ENCODE measurements at regions not wholly inside any gene's neighbourhood (a gene's known extent, or its start where the extent isn't known, plus 50 kb on each side); places are given as distances from the start of the nearest gene placed in this dataset.
"Not testable (repeated sequence)": the region's sequence is repeated elsewhere in the genome, so short reads cannot be mapped to it uniquely, and the experiment has no call there.

DNA sequence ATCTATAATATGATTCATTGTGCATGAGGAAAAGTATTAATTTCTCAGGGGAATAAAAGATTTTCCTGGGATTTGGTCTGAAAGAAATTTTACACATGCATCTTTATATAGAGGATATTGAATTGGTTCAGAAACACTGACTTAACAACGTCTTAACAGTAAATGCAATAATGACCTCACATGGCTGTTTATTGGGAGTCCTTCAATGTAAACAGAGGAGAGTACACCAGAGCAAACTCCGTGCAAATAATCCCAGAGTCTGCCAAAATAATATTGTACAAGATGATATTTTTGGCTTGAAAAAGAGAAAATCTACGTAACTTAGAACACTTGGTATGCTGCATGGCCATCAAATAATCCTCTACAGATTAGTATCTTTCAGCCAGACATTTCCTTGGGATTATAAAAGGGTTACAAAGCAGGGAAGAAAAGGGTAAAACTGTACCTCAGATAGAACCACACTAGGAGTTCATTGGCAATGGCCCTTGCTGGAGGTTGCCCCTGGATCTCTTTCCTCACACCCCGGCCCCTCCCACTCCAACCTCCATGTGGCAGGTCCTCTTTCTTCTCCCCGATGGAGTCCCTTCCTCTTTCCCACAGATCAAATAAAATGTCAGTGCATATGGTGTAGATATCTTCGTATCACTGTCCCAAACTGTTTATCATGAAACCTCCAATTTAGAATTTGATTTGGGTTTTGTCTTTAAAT, 196.4 kb downstream of the EVX1 start:
- no peak for DNase-seq (ENCODE audit: low read depth in 2 of 2)
- TF ChIP-seq, protein P1, sequence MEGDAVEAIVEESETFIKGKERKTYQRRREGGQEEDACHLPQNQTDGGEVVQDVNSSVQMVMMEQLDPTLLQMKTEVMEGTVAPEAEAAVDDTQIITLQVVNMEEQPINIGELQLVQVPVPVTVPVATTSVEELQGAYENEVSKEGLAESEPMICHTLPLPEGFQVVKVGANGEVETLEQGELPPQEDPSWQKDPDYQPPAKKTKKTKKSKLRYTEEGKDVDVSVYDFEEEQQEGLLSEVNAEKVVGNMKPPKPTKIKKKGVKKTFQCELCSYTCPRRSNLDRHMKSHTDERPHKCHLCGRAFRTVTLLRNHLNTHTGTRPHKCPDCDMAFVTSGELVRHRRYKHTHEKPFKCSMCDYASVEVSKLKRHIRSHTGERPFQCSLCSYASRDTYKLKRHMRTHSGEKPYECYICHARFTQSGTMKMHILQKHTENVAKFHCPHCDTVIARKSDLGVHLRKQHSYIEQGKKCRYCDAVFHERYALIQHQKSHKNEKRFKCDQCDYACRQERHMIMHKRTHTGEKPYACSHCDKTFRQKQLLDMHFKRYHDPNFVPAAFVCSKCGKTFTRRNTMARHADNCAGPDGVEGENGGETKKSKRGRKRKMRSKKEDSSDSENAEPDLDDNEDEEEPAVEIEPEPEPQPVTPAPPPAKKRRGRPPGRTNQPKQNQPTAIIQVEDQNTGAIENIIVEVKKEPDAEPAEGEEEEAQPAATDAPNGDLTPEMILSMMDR (IDR thresholded peaks at IDR 0.05; ENCODE audit: low read depth, low read length): no peak
- no peak overlapping the region for H3K4me3 ChIP-seq (replicated peaks in 1 of 2; ENCODE audit: low read depth in 2 of 2, low read length in 2 of 2)

DNA sequence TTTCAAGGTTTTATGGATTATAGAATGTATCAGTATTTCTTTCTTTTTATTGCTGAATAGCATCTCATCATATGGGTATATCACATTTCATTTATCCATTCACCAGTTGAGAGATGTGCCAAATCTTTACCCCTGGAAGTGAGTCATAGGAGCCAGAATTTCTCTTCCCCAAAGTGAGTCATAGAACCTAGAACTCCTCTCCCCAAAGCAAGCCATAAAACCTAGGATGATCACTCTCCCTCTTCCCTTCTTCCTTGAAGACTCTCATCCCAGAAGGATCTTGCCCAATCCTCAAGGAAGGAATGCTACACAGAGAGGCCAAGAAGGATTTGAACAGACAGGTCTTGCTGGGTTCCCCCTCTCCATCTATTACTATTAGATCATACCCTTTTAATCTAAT, 199.9 kb downstream of the EVX1 start:
- peak; percentile 35 to 59 for DNase-seq (ENCODE audit: low read depth in 2 of 2)
- no peak overlapping the region for H3K4me3 ChIP-seq (replicated peaks in 1 of 2; ENCODE audit: low read depth in 2 of 2, low read length in 2 of 2)
- TF ChIP-seq, protein P1 (IDR thresholded peaks at IDR 0.05; ENCODE audit: low read depth, low read length): no peak

DNA sequence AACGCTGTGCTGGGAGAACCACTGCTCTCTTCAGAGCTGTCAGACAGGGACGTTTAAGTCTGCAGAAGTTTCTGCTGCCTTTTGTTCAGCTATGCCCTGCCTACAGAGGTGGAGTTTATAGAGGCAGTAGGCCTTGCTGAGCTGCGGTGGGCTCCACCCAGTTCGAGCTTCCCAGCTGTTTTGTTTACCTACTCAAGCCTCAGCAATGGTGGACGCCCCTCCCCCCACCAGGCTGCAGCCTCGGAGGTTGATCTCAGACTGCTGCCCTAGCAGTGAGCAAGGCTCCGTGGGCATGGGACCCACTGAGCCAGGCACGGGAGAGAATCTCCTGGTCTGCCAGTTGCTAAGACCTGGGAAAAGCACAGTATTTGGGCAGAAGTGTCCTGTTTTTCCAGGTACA, 206.4 kb downstream of the EVX1 start:
- DNase-seq (ENCODE audit: low read depth in 2 of 2); H3K4me3 ChIP-seq (replicated peaks in 1 of 2; ENCODE audit: low read depth in 2 of 2, low read length in 2 of 2): not testable (repeated sequence)

DNA sequence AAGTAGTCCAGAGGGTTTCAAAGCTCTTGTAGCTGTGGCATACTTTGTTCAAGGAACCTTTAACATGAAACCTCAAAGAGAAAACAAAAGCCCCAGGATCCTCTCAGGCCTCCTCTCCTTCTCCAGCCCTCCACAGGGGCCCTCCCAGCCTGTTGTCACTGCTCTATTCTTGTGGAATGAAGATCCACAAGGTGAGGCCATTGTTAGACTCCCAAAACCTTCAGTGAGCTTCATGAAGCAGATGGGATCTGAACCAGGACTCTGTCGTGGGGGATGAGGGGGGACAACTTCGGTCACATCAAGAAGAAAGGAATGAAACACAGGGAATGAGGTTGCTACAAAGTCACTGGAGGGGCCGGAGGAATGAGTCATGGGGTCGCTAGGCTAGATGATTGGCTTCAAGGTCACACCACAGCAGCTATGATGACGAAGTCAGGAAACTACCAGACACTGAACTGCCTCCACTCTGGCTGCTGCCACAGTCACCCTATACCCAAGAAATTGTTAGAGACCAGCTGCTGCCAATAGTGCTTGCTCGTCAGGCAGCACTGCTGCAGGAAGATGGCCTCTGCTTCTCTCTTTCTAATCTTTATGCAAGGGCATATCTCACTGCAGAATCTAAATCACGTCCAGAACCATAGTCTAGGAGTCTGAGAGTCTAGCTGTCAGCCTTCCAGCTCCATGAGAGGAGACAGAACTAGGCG, 208.8 kb downstream of the HIBADH start:
- peak; percentile 66 to 68 for DNase-seq (ENCODE audit: low read depth in 2 of 2)
- H3K4me3 ChIP-seq (replicated peaks in 1 of 2; ENCODE audit: low read depth in 2 of 2, low read length in 2 of 2): no peak overlapping the region
- TF ChIP-seq, protein P1 (IDR thresholded peaks at IDR 0.05; ENCODE audit: low read depth, low read length): no peak

DNA sequence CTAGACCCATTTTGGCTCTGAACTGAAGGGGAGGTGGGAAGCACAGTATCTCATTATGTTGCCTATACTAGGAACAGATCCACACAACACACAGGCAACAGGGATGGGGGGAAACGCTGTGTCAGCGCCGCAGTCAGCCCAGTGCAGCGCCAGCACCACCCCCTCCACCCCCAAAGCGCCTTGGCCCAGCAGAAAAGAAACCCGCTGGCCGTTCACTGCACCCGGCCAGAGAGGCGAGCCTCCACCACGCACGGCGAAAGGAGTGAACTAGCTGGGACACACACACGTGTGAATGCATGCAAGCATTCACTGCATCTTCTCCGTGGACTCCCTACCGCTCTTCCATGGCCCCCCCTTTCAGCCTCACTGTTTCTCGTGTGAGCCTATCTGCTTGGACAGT, 205.6 kb downstream of the HIBADH start:
- peak in 1 of 2 donors; percentile 17 for DNase-seq (ENCODE audit: low read depth in 2 of 2)
- peak overlapping the region in 1 of 2 donors; percentile 5 for H3K4me3 ChIP-seq (replicated peaks in 1 of 2; ENCODE audit: low read depth in 2 of 2, low read length in 2 of 2)

DNA sequence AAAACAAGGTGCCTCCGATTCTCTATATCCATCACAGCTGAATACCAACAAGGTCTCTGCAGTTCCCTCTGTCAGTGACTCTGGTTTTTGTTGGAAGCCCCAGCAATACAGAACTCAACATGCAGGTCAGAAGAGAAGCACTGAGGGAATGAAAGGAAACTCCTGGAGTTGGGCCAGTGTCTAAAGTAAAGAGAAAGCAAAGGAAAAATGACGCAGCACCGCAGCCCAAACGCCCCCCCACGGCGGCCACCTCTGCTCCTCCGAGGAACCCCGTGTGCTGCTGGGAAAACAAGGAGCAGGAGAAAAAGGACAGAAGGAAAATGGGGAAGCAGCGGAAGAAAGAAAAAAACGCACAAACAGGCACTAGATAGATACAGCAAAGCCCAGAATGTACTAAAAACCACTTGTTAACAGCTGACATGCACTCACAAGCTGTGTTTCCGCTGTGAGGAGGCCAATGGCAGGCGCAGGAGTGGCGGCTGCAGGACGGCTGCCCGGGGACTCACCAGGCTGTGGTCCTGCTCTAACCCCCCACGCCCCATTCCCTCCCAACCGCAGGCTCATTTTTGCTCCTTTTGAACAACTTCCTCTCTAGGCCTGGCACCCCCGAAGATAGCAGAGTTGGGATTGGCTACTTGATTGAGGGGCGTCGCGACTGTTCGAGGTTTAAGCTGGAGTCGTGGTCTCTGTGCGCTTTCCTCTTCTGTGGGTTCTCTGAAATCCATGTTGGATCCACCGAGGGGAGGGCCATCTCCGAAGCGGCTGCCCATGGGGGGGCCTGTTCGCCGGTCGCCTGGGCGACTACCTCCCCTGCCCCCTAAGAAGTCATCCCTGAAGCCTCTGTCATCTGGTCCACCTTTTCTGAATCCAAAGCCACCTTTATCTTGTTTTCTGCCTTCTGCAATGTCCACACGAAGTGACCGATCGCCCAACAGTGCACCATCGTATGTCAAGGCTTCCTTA, 204.8 kb downstream of the HIBADH start:
- DNase-seq (ENCODE audit: low read depth in 2 of 2): peak; percentile 41 to 55
- H3K4me3 ChIP-seq (replicated peaks in 1 of 2; ENCODE audit: low read depth in 2 of 2, low read length in 2 of 2): not testable (repeated sequence)

DNA sequence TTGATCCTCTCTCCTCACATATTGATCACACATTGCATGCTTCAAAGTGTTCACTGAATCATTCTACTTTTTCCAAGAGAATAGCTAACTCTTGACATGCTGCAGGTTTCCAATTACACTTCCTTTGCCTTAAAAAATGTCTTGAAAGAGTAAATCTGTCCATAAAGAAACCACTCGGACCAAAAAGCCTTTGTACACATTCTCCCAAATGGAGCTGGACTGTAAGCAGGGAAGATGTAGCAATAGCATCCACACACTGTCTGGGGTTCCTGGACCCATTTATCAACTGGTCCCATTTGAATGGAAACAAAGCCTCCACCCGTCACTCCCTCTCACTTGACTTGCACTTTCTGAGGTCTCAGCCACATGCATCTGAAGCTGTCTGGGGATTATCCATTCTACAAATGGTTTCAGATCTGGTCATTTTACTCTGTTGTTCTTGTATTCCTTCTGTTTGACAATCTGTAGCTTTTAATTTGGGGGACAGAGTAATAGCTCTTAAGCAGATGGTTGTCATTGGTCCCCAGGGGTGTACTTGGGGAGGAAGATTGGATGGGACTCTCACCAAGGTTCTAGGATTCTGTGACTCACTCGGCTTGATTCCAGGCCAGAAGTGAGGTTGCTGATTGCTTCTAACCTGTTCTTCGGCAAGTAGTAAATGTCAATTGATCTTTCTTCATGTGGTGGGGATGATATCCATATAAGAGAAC, 203.5 kb downstream of the HIBADH start:
- H3K4me3 ChIP-seq (replicated peaks in 1 of 2; ENCODE audit: low read depth in 2 of 2, low read length in 2 of 2): no peak overlapping the region
- peak in 1 of 2 donors; percentile 3 for DNase-seq (ENCODE audit: low read depth in 2 of 2)
- TF ChIP-seq, protein P1 (IDR thresholded peaks at IDR 0.05; ENCODE audit: low read depth, low read length): no peak

Data from cardiac fibroblast (primary cell).